IPS-15b (cell line): ENCODE measurements at regions not wholly inside any gene's neighbourhood (a gene's known extent, or its start where the extent isn't known, plus 50 kb on each side); places are given as distances from the start of the nearest gene placed in this dataset.
"Not testable (repeated sequence)": the region's sequence is repeated elsewhere in the genome, so short reads cannot be mapped to it uniquely, and the experiment has no call there.

ENCODE experiments used
- H3K27me3 ChIP-seq: one replicate; pipeline ENCODE4 v1.6.1; 2013; ENCODE audit warnings: low read length; ENCODE audit not compliant: control insufficient read depth, insufficient read depth
- H3K36me3 ChIP-seq: one replicate; pipeline ENCODE4 v1.6.1; 2013; ENCODE audit warnings: low read length; ENCODE audit not compliant: control insufficient read depth, insufficient read depth
- H3K4me1 ChIP-seq: one replicate; pipeline ENCODE4 v1.6.1; 2013; ENCODE audit warnings: mild to moderate bottlenecking, low read length; ENCODE audit not compliant: control insufficient read depth, insufficient read depth
- H3K4me3 ChIP-seq: one replicate; pipeline ENCODE4 v1.5.1; 2013; ENCODE audit warnings: low read depth, low read length
- H3K9ac ChIP-seq: one replicate; pipeline ENCODE4 v1.6.1; 2013; ENCODE audit warnings: low read depth, mild to moderate bottlenecking, low read length
- H3K9me3 ChIP-seq: one replicate; pipeline ENCODE4 v1.6.1; 2013; ENCODE audit warnings: mild to moderate bottlenecking, low read length; ENCODE audit not compliant: control insufficient read depth, insufficient read depth

- no peak overlapping the region for H3K4me3 ChIP-seq
- H3K4me1 ChIP-seq: no peaks in the 10 kb centered on the region
- no peaks in the 10 kb centered on the region for H3K27me3 ChIP-seq
- peaks cover 31% of the 10 kb centered on the region for H3K9me3 ChIP-seq
- no peaks in the 10 kb centered on the region for H3K36me3 ChIP-seq
- no peak overlapping the region for H3K9ac ChIP-seq
Measured at GRCh38 chr22:47504962-47505361, 742.5 kb downstream of the TBC1D22A start.

- peaks cover 44% of the 10 kb centered on the region for H3K9me3 ChIP-seq
- H3K27me3 ChIP-seq: no peaks in the 10 kb centered on the region
- no peak overlapping the region for H3K4me3 ChIP-seq
- no peak overlapping the region for H3K9ac ChIP-seq
- no peaks in the 10 kb centered on the region for H3K4me1 ChIP-seq
- H3K36me3 ChIP-seq: no peaks in the 10 kb centered on the region
Measured at GRCh38 chr22:47498969-47499495, 736.6 kb downstream of the TBC1D22A start.

GRCh38 chr22:47497666-47498065 is 735.2 kb downstream of the TBC1D22A start:
- Histone ChIP-seq H3K4me3 (no peak overlapping the region), H3K4me1 (no peaks in the 10 kb centered on the region), H3K9me3 (peaks cover 55% of the 10 kb centered on the region), H3K36me3 (no peaks in the 10 kb centered on the region), H3K9ac (no peak overlapping the region), H3K27me3 (no peaks in the 10 kb centered on the region)

- Histone ChIP-seq H3K9ac (no peak overlapping the region), H3K4me1 (no peaks in the 10 kb centered on the region), H3K4me3 (no peak overlapping the region), H3K27me3 (no peaks in the 10 kb centered on the region), H3K36me3 (no peaks in the 10 kb centered on the region), H3K9me3 (peaks cover 43% of the 10 kb centered on the region)
Measured at GRCh38 chr22:47495110-47495509, 732.7 kb downstream of the TBC1D22A start.

- not testable (repeated sequence) for H3K4me1 ChIP-seq, H3K9ac ChIP-seq, H3K4me3 ChIP-seq, H3K36me3 ChIP-seq, H3K27me3 ChIP-seq
- H3K9me3 ChIP-seq: peaks cover 29% of the 10 kb centered on the region
Measured at GRCh38 chr22:47488131-47488530, 725.7 kb downstream of the TBC1D22A start.

- Histone ChIP-seq H3K36me3 (no peaks in the 10 kb centered on the region), H3K27me3 (no peaks in the 10 kb centered on the region), H3K9ac (no peak overlapping the region), H3K4me1 (no peaks in the 10 kb centered on the region), H3K4me3 (no peak overlapping the region), H3K9me3 (peaks cover 28% of the 10 kb centered on the region)
Measured at GRCh38 chr22:47486569-47487312, 724.3 kb downstream of the TBC1D22A start.

GRCh38 chr22:47484960-47485569 is 722.6 kb downstream of the TBC1D22A start:
- Histone ChIP-seq H3K4me1 (no peaks in the 10 kb centered on the region), H3K9ac (no peak overlapping the region), H3K36me3 (no peaks in the 10 kb centered on the region), H3K9me3 (peaks cover 28% of the 10 kb centered on the region), H3K4me3 (no peak overlapping the region), H3K27me3 (no peaks in the 10 kb centered on the region)

- H3K4me1 ChIP-seq: no peaks in the 10 kb centered on the region
- peaks cover 7% of the 10 kb centered on the region for H3K9me3 ChIP-seq
- no peak overlapping the region for H3K4me3 ChIP-seq
- no peaks in the 10 kb centered on the region for H3K27me3 ChIP-seq
- H3K36me3 ChIP-seq: no peaks in the 10 kb centered on the region
- no peak overlapping the region for H3K9ac ChIP-seq
Measured at GRCh38 chr22:47476231-47476630, 713.8 kb downstream of the TBC1D22A start.

- Histone ChIP-seq H3K36me3 (no peaks in the 10 kb centered on the region), H3K9ac (no peak overlapping the region), H3K4me3 (no peak overlapping the region), H3K9me3 (peaks cover 7% of the 10 kb centered on the region), H3K27me3 (no peaks in the 10 kb centered on the region), H3K4me1 (no peaks in the 10 kb centered on the region)
Measured at GRCh38 chr22:47474895-47475294, 712.4 kb downstream of the TBC1D22A start.

- Histone ChIP-seq H3K4me1 (no peaks in the 10 kb centered on the region), H3K9ac (no peak overlapping the region), H3K4me3 (no peak overlapping the region), H3K36me3 (no peaks in the 10 kb centered on the region), H3K9me3 (peaks cover 7% of the 10 kb centered on the region), H3K27me3 (no peaks in the 10 kb centered on the region)
Measured at GRCh38 chr22:47474464-47474863, 712.0 kb downstream of the TBC1D22A start.

- Histone ChIP-seq H3K36me3 (no peaks in the 10 kb centered on the region), H3K4me1 (no peaks in the 10 kb centered on the region), H3K27me3 (no peaks in the 10 kb centered on the region), H3K9me3 (peaks cover 12% of the 10 kb centered on the region), H3K4me3 (no peak overlapping the region), H3K9ac (no peak overlapping the region)
Measured at GRCh38 chr22:47472636-47473035, 710.2 kb downstream of the TBC1D22A start.

GRCh38 chr22:47471406-47471805 is 709.0 kb downstream of the TBC1D22A start:
- no peaks in the 10 kb centered on the region for H3K36me3 ChIP-seq
- no peaks in the 10 kb centered on the region for H3K4me1 ChIP-seq
- H3K4me3 ChIP-seq: no peak overlapping the region
- H3K9me3 ChIP-seq: peaks cover 12% of the 10 kb centered on the region
- H3K27me3 ChIP-seq: no peaks in the 10 kb centered on the region
- no peak overlapping the region for H3K9ac ChIP-seq
